SKM-1 treated with dmso at 0.1 percent for 144 hours (cell line): ENCODE measurements at regions not wholly inside any gene's neighbourhood (a gene's known extent, or its start where the extent isn't known, plus 50 kb on each side); places are given as distances from the start of the nearest gene placed in this dataset.

Source experiments
- DNase-seq: peaks from one replicate; lab custom pipeline; 2025; ENCODE audit not compliant: unreplicated experiment; lab: John Stamatoyannopoulos, UW

- no peak for DNase-seq
Observed at GRCh38 chr22:48577014-48577690, 1250.5 kb downstream of the BRD1 start.

GRCh38 chr22:48576333-48577013, 1251.2 kb downstream of the BRD1 start:
- no peak for DNase-seq

GRCh38 chr22:48575618-48576332, 1251.9 kb downstream of the BRD1 start:
- DNase-seq = no peak

GRCh38 chr22:48574776-48575617, 1252.7 kb downstream of the BRD1 start:
- no peak for DNase-seq

GRCh38 chr22:48573766-48574165, 1253.9 kb downstream of the BRD1 start:
- DNase-seq = no peak

GRCh38 chr22:48572951-48573350, 1254.7 kb downstream of the BRD1 start:
- DNase-seq = no peak

GRCh38 chr22:48570912-48571311, 1256.8 kb downstream of the BRD1 start:
- DNase-seq = no peak

- DNase-seq = no peak
Observed at GRCh38 chr22:48569476-48570233, 1258.0 kb downstream of the BRD1 start.

GRCh38 chr22:48568736-48569330, 1258.8 kb downstream of the BRD1 start:
- DNase-seq = no peak

- DNase-seq = no peak
Observed at GRCh38 chr22:48567213-48567975, 1260.3 kb downstream of the BRD1 start.

GRCh38 chr22:48566741-48567140, 1260.9 kb downstream of the BRD1 start:
- DNase-seq = no peak

- DNase-seq = no peak
Observed at GRCh38 chr22:48565901-48566501, 1261.7 kb downstream of the BRD1 start.

- no peak for DNase-seq
Observed at GRCh38 chr22:48564995-48565394, 1262.7 kb downstream of the BRD1 start.

- DNase-seq = no peak
Observed at GRCh38 chr22:48563966-48564330, 1263.7 kb downstream of the BRD1 start.

GRCh38 chr22:48563118-48563965, 1264.3 kb downstream of the BRD1 start:
- DNase-seq = no peak

- DNase-seq = no peak
Observed at GRCh38 chr22:48561676-48562075, 1266.0 kb downstream of the BRD1 start.

- no peak for DNase-seq
Observed at GRCh38 chr22:48560836-48561235, 1266.8 kb downstream of the BRD1 start.

GRCh38 chr22:48560389-48560751, 1267.3 kb downstream of the BRD1 start:
- no peak for DNase-seq
